MM.1S (cell line): ENCODE measurements at regions not wholly inside any gene's neighbourhood (a gene's known extent, or its start where the extent isn't known, plus 50 kb on each side); places are given as distances from the start of the nearest gene placed in this dataset.

Experiments used
- CTCF ChIP-seq: fragments of 300-600 bp; sonication (generic); IDR thresholded peaks from 2 replicates; pipeline ENCODE4 v1.5.1; 2016; ENCODE audit warnings: antibody characterized with exemption, low read length, mixed read lengths
- EZH2 ChIP-seq: fragments of 300-600 bp; sonication (generic); optimal IDR thresholded peaks from 2 replicates; pipeline ENCODE3; 2017; ENCODE audit warnings: low read depth, mild to moderate bottlenecking, antibody characterized with exemption, low read length, mixed read lengths
- EZH2phosphoT487 ChIP-seq: fragments of 300-600 bp; sonication (generic); IDR thresholded peaks from 2 replicates; pipeline ENCODE4 v1.6.1; 2018; ENCODE audit warnings: antibody characterized with exemption, low read length

DNA sequence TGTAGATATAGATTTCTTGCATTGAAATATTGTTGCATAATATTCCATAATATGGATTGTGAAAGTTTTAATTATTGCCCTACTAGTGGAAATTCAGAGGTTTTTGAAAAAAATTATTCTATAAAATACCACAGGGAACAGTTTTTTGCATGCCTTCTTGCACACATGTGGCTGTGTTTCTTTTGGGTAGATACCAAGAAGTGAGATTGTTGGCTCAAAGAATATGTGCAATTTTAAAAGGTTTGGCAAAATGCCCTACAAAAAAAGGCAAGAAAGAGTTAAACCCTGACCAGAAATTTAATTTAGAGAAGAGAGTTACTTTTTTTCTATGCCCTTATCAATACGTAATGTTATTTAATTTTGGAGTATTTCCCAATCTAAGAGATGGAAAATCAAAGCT, 270.8 kb upstream of the DAPK1 start:
- no peak for TF ChIP-seq CTCF
- no peak for TF ChIP-seq EZH2phosphoT487
- TF ChIP-seq EZH2: no peak
